Natural killer cell (primary cell): ENCODE measurements at regions not wholly inside any gene's neighbourhood (a gene's known extent, or its start where the extent isn't known, plus 50 kb on each side); places are given as distances from the start of the nearest gene placed in this dataset.

Source experiments
- ATAC-seq, 3 donors: fragments of 150-1000 bp in 2 of 3; fragments of 200-7000 bp in 1 of 3; cut with Tn5 transposase; 1 replicate in 1 of 3; 2 replicates in 2 of 3; pipeline ENCODE4 v1.10.0; 2021; ENCODE audit warnings: mild to moderate bottlenecking in 2 of 3, moderate library complexity in 2 of 3
- DNase-seq, 2 donors: peaks; one replicate each; pipeline versions ENCODE4 v3.0.0 to v3.0.0-alpha.2; 2013 to 2021; ENCODE audit warnings: mixed read lengths in 1 of 2
- H3K27ac ChIP-seq: one replicate; pipeline ENCODE4 v1.5.1; 2013; ENCODE audit warnings: mild to moderate bottlenecking, low read length
- H3K27me3 ChIP-seq: one replicate; pipeline ENCODE4 v1.6.1; 2013; ENCODE audit warnings: low read length; ENCODE audit not compliant: control insufficient read depth, insufficient read depth
- H3K36me3 ChIP-seq: one replicate; pipeline ENCODE4 v1.6.1; 2013; ENCODE audit warnings: low read length; ENCODE audit not compliant: control insufficient read depth, insufficient read depth
- H3K4me1 ChIP-seq: one replicate; pipeline ENCODE4 v1.6.1; 2013; ENCODE audit warnings: low read length; ENCODE audit not compliant: control insufficient read depth, insufficient read depth
- H3K4me3 ChIP-seq: one replicate; pipeline ENCODE4 v1.5.1; 2013; ENCODE audit warnings: low read length
- H3K9me3 ChIP-seq: one replicate; pipeline ENCODE4 v1.6.1; 2013; ENCODE audit warnings: low read length; ENCODE audit not compliant: control insufficient read depth, insufficient read depth
- H3K27ac Mint-ChIP-seq, 2 donors: one replicate each; pipeline ENCODE4 v1.8.0; 2022; ENCODE audit warnings: mild to moderate bottlenecking in 2 of 2, mixed read lengths in 2 of 2, moderate library complexity in 1 of 2
- H3K27me3 Mint-ChIP-seq, 2 donors: one replicate each; pipeline ENCODE4 v1.8.0; 2022; ENCODE audit warnings: low read depth in 2 of 2, mixed read lengths in 2 of 2
- H3K36me3 Mint-ChIP-seq: one replicate; pipeline ENCODE4 v1.8.0; 2022; ENCODE audit warnings: mixed read lengths
- H3K4me1 Mint-ChIP-seq, 2 donors: one replicate each; pipeline ENCODE4 v1.8.0; 2022; ENCODE audit warnings: mixed read lengths in 2 of 2
- H3K4me3 Mint-ChIP-seq: one replicate; pipeline ENCODE4 v1.8.0; 2022; ENCODE audit warnings: mild to moderate bottlenecking, moderate library complexity, mixed read lengths
- H3K9me3 Mint-ChIP-seq, 2 donors: one replicate each; pipeline ENCODE4 v1.8.0; 2022; ENCODE audit warnings: mixed read lengths in 2 of 2
- WGBS: methylation state at CpG from one replicate; pipeline ENCODE4 v1.1.7; 2013; ENCODE audit warnings: missing lambda C conversion rate; ENCODE audit not compliant: insufficient coverage; 5-methylcytosine and 5-hydroxymethylcytosine counted together
- intact Hi-C: fragments of 100-400 bp; cut with micrococcal nuclease; formaldehyde crosslinking; loops from one replicate; pipeline ENCODE4 v1.14.2; 2022
- TF ChIP-seq, protein P1 (sequence below): fragments of 200-600 bp; IDR thresholded peaks from one replicate; pipeline ENCODE4 v1.8.0; 2022; ENCODE audit warnings: antibody characterized with exemption

DNA sequence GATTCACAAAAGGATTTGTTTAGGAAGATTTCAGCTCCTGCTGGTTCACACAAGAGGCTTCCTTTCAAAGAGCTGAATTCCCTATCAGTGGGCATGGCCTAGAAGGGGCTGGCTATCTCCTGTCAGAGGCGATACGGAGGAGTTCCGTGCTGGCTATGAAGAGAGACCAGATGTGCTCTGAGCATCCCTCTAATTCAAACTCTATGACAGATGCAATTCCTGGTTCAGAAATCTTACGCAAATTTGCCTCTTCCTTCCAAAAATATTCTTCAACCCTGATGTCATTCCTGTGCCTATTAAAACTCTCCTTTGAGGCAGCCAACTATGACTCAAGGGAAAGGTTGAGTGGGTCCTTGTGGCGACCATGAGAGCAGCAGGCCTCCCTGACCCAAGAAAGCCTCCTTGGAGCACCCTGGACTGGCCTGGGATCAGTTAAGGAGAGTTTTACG, 139.3 kb upstream of the HES1 start:
- Mint-ChIP-seq H3K27ac (no peak overlapping the region), H3K27me3 (peaks cover 25 to 60% of the 10 kb centered on the region in 2 donors), H3K4me3 (no peak overlapping the region), H3K4me1 (no peaks in the 10 kb centered on the region), H3K36me3 (no peaks in the 10 kb centered on the region), H3K9me3 (no peaks in the 10 kb centered on the region)
- TF ChIP-seq, protein P1, sequence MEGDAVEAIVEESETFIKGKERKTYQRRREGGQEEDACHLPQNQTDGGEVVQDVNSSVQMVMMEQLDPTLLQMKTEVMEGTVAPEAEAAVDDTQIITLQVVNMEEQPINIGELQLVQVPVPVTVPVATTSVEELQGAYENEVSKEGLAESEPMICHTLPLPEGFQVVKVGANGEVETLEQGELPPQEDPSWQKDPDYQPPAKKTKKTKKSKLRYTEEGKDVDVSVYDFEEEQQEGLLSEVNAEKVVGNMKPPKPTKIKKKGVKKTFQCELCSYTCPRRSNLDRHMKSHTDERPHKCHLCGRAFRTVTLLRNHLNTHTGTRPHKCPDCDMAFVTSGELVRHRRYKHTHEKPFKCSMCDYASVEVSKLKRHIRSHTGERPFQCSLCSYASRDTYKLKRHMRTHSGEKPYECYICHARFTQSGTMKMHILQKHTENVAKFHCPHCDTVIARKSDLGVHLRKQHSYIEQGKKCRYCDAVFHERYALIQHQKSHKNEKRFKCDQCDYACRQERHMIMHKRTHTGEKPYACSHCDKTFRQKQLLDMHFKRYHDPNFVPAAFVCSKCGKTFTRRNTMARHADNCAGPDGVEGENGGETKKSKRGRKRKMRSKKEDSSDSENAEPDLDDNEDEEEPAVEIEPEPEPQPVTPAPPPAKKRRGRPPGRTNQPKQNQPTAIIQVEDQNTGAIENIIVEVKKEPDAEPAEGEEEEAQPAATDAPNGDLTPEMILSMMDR = no peak
- no peak for DNase-seq
- no peaks in the 10 kb centered on the region for H3K4me1 ChIP-seq
- 94% methylated on average over 6 of the region's 6 CpGs for WGBS
- H3K9me3 ChIP-seq = no peaks in the 10 kb centered on the region
- no peak for ATAC-seq
- H3K4me3 ChIP-seq = no peak overlapping the region
- H3K27me3 ChIP-seq = no peaks in the 10 kb centered on the region
- intact Hi-C loops = no loop called here
- H3K27ac ChIP-seq = no peak overlapping the region
- H3K36me3 ChIP-seq = no peaks in the 10 kb centered on the region

DNA sequence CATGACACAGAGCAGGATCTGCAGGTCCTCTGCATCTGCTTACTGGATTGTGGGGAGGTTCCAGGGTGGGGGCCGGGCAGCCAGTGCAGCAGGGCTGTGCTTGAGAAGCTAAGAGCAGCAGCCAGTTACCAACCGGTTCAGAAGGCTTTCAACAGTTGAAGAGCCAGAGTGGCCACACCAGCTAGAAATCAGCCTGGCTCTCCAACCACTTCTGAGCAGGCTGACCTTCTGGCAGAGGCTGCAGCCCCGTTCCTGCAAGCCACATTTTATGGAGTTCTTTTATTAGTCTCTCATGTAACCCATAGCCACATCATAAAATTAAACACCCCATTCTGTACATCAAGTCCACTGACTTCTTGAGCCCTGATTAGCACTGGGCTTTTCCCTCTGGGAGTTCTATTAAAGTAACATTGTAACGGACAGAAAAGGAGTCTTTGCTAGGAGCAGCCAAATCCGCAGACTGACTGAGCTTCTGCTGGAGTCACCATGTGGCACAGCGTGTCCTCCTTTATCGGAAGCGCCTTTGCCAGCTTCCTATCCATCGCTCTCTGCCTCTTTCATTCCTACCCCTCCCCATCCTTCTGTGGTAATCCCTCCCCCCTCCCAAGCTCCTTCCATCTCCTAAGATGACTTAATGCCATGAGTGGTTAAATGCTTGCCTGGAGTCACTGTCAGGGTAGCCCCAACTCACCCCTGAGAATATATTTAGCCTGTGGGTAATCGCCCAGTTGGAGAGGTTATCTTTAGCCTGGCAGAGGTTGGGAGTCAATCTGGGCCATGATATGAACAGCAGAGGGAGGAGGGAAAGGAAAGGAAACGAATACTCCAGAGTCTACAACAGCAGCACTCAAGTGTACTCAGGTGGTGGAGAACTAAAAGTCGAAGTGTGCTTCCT, 138.5 kb upstream of the HES1 start:
- Mint-ChIP-seq H3K4me1 (no peaks in the 10 kb centered on the region), H3K4me3 (no peak overlapping the region), H3K27ac (no peak overlapping the region), H3K27me3 (peaks cover 29 to 64% of the 10 kb centered on the region in 2 donors), H3K36me3 (no peaks in the 10 kb centered on the region), H3K9me3 (no peaks in the 10 kb centered on the region)
- no peaks in the 10 kb centered on the region for H3K27me3 ChIP-seq
- no peaks in the 10 kb centered on the region for H3K9me3 ChIP-seq
- ATAC-seq = no peak
- TF ChIP-seq, protein P1 = no peak
- H3K4me1 ChIP-seq = no peaks in the 10 kb centered on the region
- no peak for DNase-seq
- intact Hi-C loops = no loop called here
- WGBS = 73% methylated on average over 11 of the region's 12 CpGs
- H3K36me3 ChIP-seq = no peaks in the 10 kb centered on the region
- H3K27ac ChIP-seq = no peak overlapping the region
- H3K4me3 ChIP-seq = no peak overlapping the region

DNA sequence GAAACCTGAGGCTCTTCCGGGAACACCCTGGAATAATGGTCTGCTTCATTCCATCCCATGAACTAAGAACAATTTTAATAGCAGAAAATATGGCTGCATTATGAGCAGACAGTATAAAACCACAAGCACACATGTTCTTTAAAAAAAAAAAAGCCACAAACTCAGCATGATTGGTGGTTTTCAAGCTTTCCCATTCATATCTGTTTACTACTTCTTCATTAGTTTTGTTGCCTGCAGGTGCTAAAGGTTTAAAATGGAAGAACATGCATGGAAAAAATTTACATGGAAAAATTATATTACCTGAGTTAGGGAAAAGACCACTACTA, 137.9 kb upstream of the HES1 start:
- Histone ChIP-seq H3K36me3 (no peaks in the 10 kb centered on the region), H3K27me3 (no peaks in the 10 kb centered on the region), H3K4me1 (peaks cover 4% of the 10 kb centered on the region), H3K4me3 (no peak overlapping the region), H3K9me3 (no peaks in the 10 kb centered on the region), H3K27ac (no peak overlapping the region)
- intact Hi-C loops = no loop called here
- H3K36me3 Mint-ChIP-seq = no peaks in the 10 kb centered on the region
- no peak for DNase-seq
- H3K4me1 Mint-ChIP-seq = no peaks in the 10 kb centered on the region
- TF ChIP-seq, protein P1 = no peak
- ATAC-seq = no peak
- WGBS = 0% methylated on average over 1 of the region's 1 CpG
- no peak overlapping the region for H3K4me3 Mint-ChIP-seq
- no peaks in the 10 kb centered on the region for H3K9me3 Mint-ChIP-seq
- no peak overlapping the region for H3K27ac Mint-ChIP-seq
- peaks cover 27 to 60% of the 10 kb centered on the region in 2 donors for H3K27me3 Mint-ChIP-seq
